Superior temporal gyrus (tissue), 1 donor: ENCODE measurements at regions not wholly inside any gene's neighbourhood (a gene's known extent, or its start where the extent isn't known, plus 50 kb on each side); places are given as distances from the start of the nearest gene placed in this dataset.

Experiments used
- DNase-seq: peaks from one replicate; pipeline ENCODE4 v3.0.0-alpha.2; 2016; ENCODE audit errors: extremely low spot score

GRCh38 chr10:10351451-10351850 lies 666.2 kb upstream of the CELF2 start:
- no peak for DNase-seq

GRCh38 chr10:10353326-10353868 lies 664.3 kb upstream of the CELF2 start:
- no peak for DNase-seq

GRCh38 chr10:10359263-10359662 lies 658.4 kb upstream of the CELF2 start:
- DNase-seq = no peak

- no peak for DNase-seq
Observed at GRCh38 chr10:10361301-10361885, 656.3 kb upstream of the CELF2 start.

- no peak for DNase-seq
Observed at GRCh38 chr10:10362800-10363199, 654.9 kb upstream of the CELF2 start.

GRCh38 chr10:10363217-10363616 lies 654.5 kb upstream of the CELF2 start:
- no peak for DNase-seq

GRCh38 chr10:10364902-10365301 lies 652.8 kb upstream of the CELF2 start:
- DNase-seq = no peak

GRCh38 chr10:10365676-10366075 lies 652.0 kb upstream of the CELF2 start:
- no peak for DNase-seq

- no peak for DNase-seq
Observed at GRCh38 chr10:10366836-10367235, 650.8 kb upstream of the CELF2 start.

GRCh38 chr10:10367264-10367663 lies 650.4 kb upstream of the CELF2 start:
- DNase-seq = no peak

GRCh38 chr10:10368951-10369576 lies 648.6 kb upstream of the CELF2 start:
- peak; percentile 51 for DNase-seq

GRCh38 chr10:10385831-10386230 lies 631.8 kb upstream of the CELF2 start:
- no peak for DNase-seq

GRCh38 chr10:10389182-10389581 lies 628.5 kb upstream of the CELF2 start:
- DNase-seq = no peak

- DNase-seq = no peak
Observed at GRCh38 chr10:10392511-10392910, 625.2 kb upstream of the CELF2 start.

GRCh38 chr10:10394933-10395658 lies 622.6 kb upstream of the CELF2 start:
- no peak for DNase-seq

- no peak for DNase-seq
Observed at GRCh38 chr10:10396601-10397000, 621.1 kb upstream of the CELF2 start.

GRCh38 chr10:10397906-10398305 lies 619.8 kb upstream of the CELF2 start:
- no peak for DNase-seq

- no peak for DNase-seq
Observed at GRCh38 chr10:10403762-10404161, 613.9 kb upstream of the CELF2 start.

GRCh38 chr10:10417671-10418070 lies 600.0 kb upstream of the CELF2 start:
- DNase-seq = no peak

- no peak for DNase-seq
Observed at GRCh38 chr10:10418387-10418786, 599.3 kb upstream of the CELF2 start.

GRCh38 chr10:10421071-10421470 lies 596.6 kb upstream of the CELF2 start:
- DNase-seq = no peak

- DNase-seq = peak; percentile 45
Observed at GRCh38 chr10:10431422-10432066, 586.1 kb upstream of the CELF2 start.
